ENCODE measurements at regions not wholly inside any gene's neighbourhood (a gene's known extent, or its start where the extent isn't known, plus 50 kb on each side); places are given as distances from the start of the nearest gene placed in this dataset.

- no peaks in the 10 kb centered on the region for H3K27me3 ChIP-seq (replicated peaks; ENCODE audit: control insufficient read depth, insufficient read depth, low read length, poor library complexity, severe bottlenecking)
- no peak for DNase-seq
- H3K4me1 ChIP-seq (ENCODE audit: control insufficient read depth, insufficient read depth, low read length, poor library complexity, severe bottlenecking), result no peaks in the 10 kb centered on the region
- H3K4me3 ChIP-seq (ENCODE audit: insufficient read depth, low read depth, low read length, poor library complexity, severe bottlenecking), result no peak overlapping the region
- no peak overlapping the region for H3K27ac ChIP-seq (ENCODE audit: insufficient read depth, low read length, poor library complexity, severe bottlenecking)
- no peaks in the 10 kb centered on the region for H3K36me3 ChIP-seq (ENCODE audit: control insufficient read depth, insufficient read depth, low read length)
- H3K9me3 ChIP-seq (ENCODE audit: control insufficient read depth, low read length), result no peaks in the 10 kb centered on the region
These were observed 85.5 kb upstream of the ZNF469 start for GRCh38 chr16:88297178-88297720.

GRCh38 chr16:88298181-88298832 lies 84.5 kb upstream of the ZNF469 start:
- H3K36me3 ChIP-seq (ENCODE audit: control insufficient read depth, insufficient read depth, low read length), result no peaks in the 10 kb centered on the region
- DNase-seq, result no peak
- no peak overlapping the region for H3K4me3 ChIP-seq (ENCODE audit: insufficient read depth, low read depth, low read length, poor library complexity, severe bottlenecking)
- no peaks in the 10 kb centered on the region for H3K9me3 ChIP-seq (ENCODE audit: control insufficient read depth, low read length)
- H3K27me3 ChIP-seq (replicated peaks; ENCODE audit: control insufficient read depth, insufficient read depth, low read length, poor library complexity, severe bottlenecking), result no peaks in the 10 kb centered on the region
- no peak overlapping the region for H3K27ac ChIP-seq (ENCODE audit: insufficient read depth, low read length, poor library complexity, severe bottlenecking)
- no peaks in the 10 kb centered on the region for H3K4me1 ChIP-seq (ENCODE audit: control insufficient read depth, insufficient read depth, low read length, poor library complexity, severe bottlenecking)

- Histone ChIP-seq H3K4me3 (ENCODE audit: insufficient read depth, low read depth, low read length, poor library complexity, severe bottlenecking) (no peak overlapping the region), H3K27me3 (replicated peaks; ENCODE audit: control insufficient read depth, insufficient read depth, low read length, poor library complexity, severe bottlenecking) (no peaks in the 10 kb centered on the region), H3K4me1 (ENCODE audit: control insufficient read depth, insufficient read depth, low read length, poor library complexity, severe bottlenecking) (no peaks in the 10 kb centered on the region), H3K27ac (ENCODE audit: insufficient read depth, low read length, poor library complexity, severe bottlenecking) (no peak overlapping the region), H3K36me3 (ENCODE audit: control insufficient read depth, insufficient read depth, low read length) (no peaks in the 10 kb centered on the region), H3K9me3 (ENCODE audit: control insufficient read depth, low read length) (no peaks in the 10 kb centered on the region)
- no peak for DNase-seq
These were observed 83.7 kb upstream of the ZNF469 start for GRCh38 chr16:88298833-88299745.

GRCh38 chr16:88299751-88300462 lies 82.9 kb upstream of the ZNF469 start:
- Histone ChIP-seq H3K9me3 (ENCODE audit: control insufficient read depth, low read length) (no peaks in the 10 kb centered on the region), H3K4me1 (ENCODE audit: control insufficient read depth, insufficient read depth, low read length, poor library complexity, severe bottlenecking) (no peaks in the 10 kb centered on the region), H3K36me3 (ENCODE audit: control insufficient read depth, insufficient read depth, low read length) (no peaks in the 10 kb centered on the region), H3K4me3 (ENCODE audit: insufficient read depth, low read depth, low read length, poor library complexity, severe bottlenecking) (no peak overlapping the region), H3K27me3 (replicated peaks; ENCODE audit: control insufficient read depth, insufficient read depth, low read length, poor library complexity, severe bottlenecking) (no peaks in the 10 kb centered on the region), H3K27ac (ENCODE audit: insufficient read depth, low read length, poor library complexity, severe bottlenecking) (no peak overlapping the region)
- DNase-seq, result no peak

GRCh38 chr16:88300463-88300835 lies 82.3 kb upstream of the ZNF469 start:
- Histone ChIP-seq H3K36me3 (ENCODE audit: control insufficient read depth, insufficient read depth, low read length) (no peaks in the 10 kb centered on the region), H3K9me3 (ENCODE audit: control insufficient read depth, low read length) (no peaks in the 10 kb centered on the region), H3K27ac (ENCODE audit: insufficient read depth, low read length, poor library complexity, severe bottlenecking) (no peak overlapping the region), H3K4me3 (ENCODE audit: insufficient read depth, low read depth, low read length, poor library complexity, severe bottlenecking) (no peak overlapping the region), H3K27me3 (replicated peaks; ENCODE audit: control insufficient read depth, insufficient read depth, low read length, poor library complexity, severe bottlenecking) (no peaks in the 10 kb centered on the region), H3K4me1 (ENCODE audit: control insufficient read depth, insufficient read depth, low read length, poor library complexity, severe bottlenecking) (no peaks in the 10 kb centered on the region)
- DNase-seq, result no peak

- Histone ChIP-seq H3K4me3 (ENCODE audit: insufficient read depth, low read depth, low read length, poor library complexity, severe bottlenecking) (no peak overlapping the region), H3K4me1 (ENCODE audit: control insufficient read depth, insufficient read depth, low read length, poor library complexity, severe bottlenecking) (no peaks in the 10 kb centered on the region), H3K27ac (ENCODE audit: insufficient read depth, low read length, poor library complexity, severe bottlenecking) (no peak overlapping the region)
These were observed 81.3 kb upstream of the ZNF469 start for GRCh38 chr16:88301431-88301830.

GRCh38 chr16:88301886-88302285 lies 80.9 kb upstream of the ZNF469 start:
- Histone ChIP-seq H3K4me3 (ENCODE audit: insufficient read depth, low read depth, low read length, poor library complexity, severe bottlenecking) (no peak overlapping the region), H3K27me3 (replicated peaks; ENCODE audit: control insufficient read depth, insufficient read depth, low read length, poor library complexity, severe bottlenecking) (no peaks in the 10 kb centered on the region), H3K27ac (ENCODE audit: insufficient read depth, low read length, poor library complexity, severe bottlenecking) (no peak overlapping the region), H3K9me3 (ENCODE audit: control insufficient read depth, low read length) (no peaks in the 10 kb centered on the region), H3K4me1 (ENCODE audit: control insufficient read depth, insufficient read depth, low read length, poor library complexity, severe bottlenecking) (no peaks in the 10 kb centered on the region), H3K36me3 (ENCODE audit: control insufficient read depth, insufficient read depth, low read length) (no peaks in the 10 kb centered on the region)
- no peak for DNase-seq

More at GRCh38 chr16:88301431-88301830, 81.3 kb upstream of the ZNF469 start:
- H3K36me3 ChIP-seq (ENCODE audit: control insufficient read depth, insufficient read depth, low read length), result no peaks in the 10 kb centered on the region
- no peaks in the 10 kb centered on the region for H3K27me3 ChIP-seq (replicated peaks; ENCODE audit: control insufficient read depth, insufficient read depth, low read length, poor library complexity, severe bottlenecking)
- no peak for DNase-seq
- H3K9me3 ChIP-seq (ENCODE audit: control insufficient read depth, low read length), result no peaks in the 10 kb centered on the region

- Histone ChIP-seq H3K27me3 (replicated peaks; ENCODE audit: control insufficient read depth, insufficient read depth, low read length, poor library complexity, severe bottlenecking) (no peaks in the 10 kb centered on the region), H3K4me1 (ENCODE audit: control insufficient read depth, insufficient read depth, low read length, poor library complexity, severe bottlenecking) (no peaks in the 10 kb centered on the region), H3K27ac (ENCODE audit: insufficient read depth, low read length, poor library complexity, severe bottlenecking) (no peak overlapping the region), H3K36me3 (ENCODE audit: control insufficient read depth, insufficient read depth, low read length) (no peaks in the 10 kb centered on the region), H3K4me3 (ENCODE audit: insufficient read depth, low read depth, low read length, poor library complexity, severe bottlenecking) (no peak overlapping the region), H3K9me3 (ENCODE audit: control insufficient read depth, low read length) (no peaks in the 10 kb centered on the region)
- DNase-seq, result no peak
These were observed 80.1 kb upstream of the ZNF469 start for GRCh38 chr16:88302666-88303065.

GRCh38 chr16:88303405-88303804 lies 79.4 kb upstream of the ZNF469 start:
- no peak overlapping the region for H3K27ac ChIP-seq (ENCODE audit: insufficient read depth, low read length, poor library complexity, severe bottlenecking)
- no peak for DNase-seq

More at GRCh38 chr16:88303405-88303804, 79.4 kb upstream of the ZNF469 start:
- Histone ChIP-seq H3K27me3 (replicated peaks; ENCODE audit: control insufficient read depth, insufficient read depth, low read length, poor library complexity, severe bottlenecking) (no peaks in the 10 kb centered on the region), H3K36me3 (ENCODE audit: control insufficient read depth, insufficient read depth, low read length) (no peaks in the 10 kb centered on the region), H3K9me3 (ENCODE audit: control insufficient read depth, low read length) (no peaks in the 10 kb centered on the region), H3K4me3 (ENCODE audit: insufficient read depth, low read depth, low read length, poor library complexity, severe bottlenecking) (no peak overlapping the region), H3K4me1 (ENCODE audit: control insufficient read depth, insufficient read depth, low read length, poor library complexity, severe bottlenecking) (no peaks in the 10 kb centered on the region)
